GM20000 (cell line): ENCODE measurements at regions not wholly inside any gene's neighbourhood (a gene's known extent, or its start where the extent isn't known, plus 50 kb on each side); places are given as distances from the start of the nearest gene placed in this dataset.

ENCODE experiments used
- DNase-seq: peaks from one replicate; pipeline ENCODE4 v3.0.0; 2012; ENCODE audit warnings: low spot score
- TF ChIP-seq, protein P1 (sequence below): IDR thresholded peaks from 2 replicates; pipeline ENCODE4 v1.5.1; 2012; ENCODE audit warnings: mild to moderate bottlenecking, control low read depth; ENCODE audit errors: extremely low read depth, missing control alignments

DNA sequence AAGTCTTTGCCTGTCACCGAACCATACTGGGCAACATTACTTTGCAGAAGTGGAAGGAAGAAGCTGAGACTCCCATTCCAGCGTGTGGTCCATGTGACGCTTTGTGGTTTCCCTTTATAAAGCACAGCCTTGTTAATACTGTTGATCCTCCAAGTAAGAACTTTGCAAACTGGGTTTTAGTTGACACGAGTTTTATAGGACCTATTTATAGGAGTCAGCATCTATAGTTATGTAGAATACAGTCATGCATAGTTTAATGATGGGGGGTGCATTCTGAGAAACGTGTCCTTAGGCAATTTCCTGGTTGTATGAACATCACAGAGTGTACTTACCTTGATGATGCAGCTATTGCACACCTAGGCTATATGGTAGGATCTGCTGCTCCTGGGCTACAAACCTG lies 1879.4 kb upstream of the TENM3 start:
- DNase-seq, result no peak
- TF ChIP-seq, protein P1, sequence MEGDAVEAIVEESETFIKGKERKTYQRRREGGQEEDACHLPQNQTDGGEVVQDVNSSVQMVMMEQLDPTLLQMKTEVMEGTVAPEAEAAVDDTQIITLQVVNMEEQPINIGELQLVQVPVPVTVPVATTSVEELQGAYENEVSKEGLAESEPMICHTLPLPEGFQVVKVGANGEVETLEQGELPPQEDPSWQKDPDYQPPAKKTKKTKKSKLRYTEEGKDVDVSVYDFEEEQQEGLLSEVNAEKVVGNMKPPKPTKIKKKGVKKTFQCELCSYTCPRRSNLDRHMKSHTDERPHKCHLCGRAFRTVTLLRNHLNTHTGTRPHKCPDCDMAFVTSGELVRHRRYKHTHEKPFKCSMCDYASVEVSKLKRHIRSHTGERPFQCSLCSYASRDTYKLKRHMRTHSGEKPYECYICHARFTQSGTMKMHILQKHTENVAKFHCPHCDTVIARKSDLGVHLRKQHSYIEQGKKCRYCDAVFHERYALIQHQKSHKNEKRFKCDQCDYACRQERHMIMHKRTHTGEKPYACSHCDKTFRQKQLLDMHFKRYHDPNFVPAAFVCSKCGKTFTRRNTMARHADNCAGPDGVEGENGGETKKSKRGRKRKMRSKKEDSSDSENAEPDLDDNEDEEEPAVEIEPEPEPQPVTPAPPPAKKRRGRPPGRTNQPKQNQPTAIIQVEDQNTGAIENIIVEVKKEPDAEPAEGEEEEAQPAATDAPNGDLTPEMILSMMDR, result no peak

DNA sequence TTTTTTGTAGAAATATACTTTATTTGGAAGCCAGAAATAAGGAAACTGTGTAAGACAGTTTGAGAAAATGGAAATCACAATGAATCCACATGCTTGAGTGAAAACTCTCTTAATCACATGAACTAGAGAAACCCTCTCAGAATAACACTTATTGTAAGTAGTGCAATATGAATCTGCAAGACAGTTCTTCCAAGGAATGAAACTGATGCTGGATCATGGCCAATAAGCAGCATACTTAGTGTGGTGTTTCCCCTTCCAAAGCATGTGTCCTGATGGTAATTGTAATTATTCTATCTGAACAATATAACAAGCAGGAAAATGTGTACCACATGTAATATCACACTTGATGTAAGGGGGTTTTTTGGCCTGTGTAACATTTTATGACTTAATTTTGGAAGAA lies 1870.5 kb upstream of the TENM3 start:
- no peak for DNase-seq
- TF ChIP-seq, protein P1, result no peak

DNA sequence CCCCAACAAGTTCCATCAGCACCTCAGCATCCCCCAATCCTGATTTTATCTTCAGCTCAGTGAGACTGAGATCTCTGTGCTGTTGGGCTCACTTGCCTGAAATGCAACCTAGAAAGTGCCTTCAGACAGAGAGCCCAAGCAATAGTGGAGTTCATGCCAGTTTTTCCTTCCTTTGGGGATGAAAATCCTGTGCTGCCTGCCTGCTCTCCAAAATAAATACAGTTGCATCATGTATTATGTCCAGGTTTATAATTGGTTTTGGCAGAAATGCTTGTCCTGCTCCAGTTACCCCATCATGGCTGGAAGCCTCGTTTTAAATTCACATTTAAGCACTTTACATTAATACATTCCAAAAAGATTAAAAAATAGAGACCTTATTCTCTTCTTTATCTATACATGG lies 1865.5 kb upstream of the TENM3 start:
- no peak for DNase-seq
- TF ChIP-seq, protein P1, result no peak

DNA sequence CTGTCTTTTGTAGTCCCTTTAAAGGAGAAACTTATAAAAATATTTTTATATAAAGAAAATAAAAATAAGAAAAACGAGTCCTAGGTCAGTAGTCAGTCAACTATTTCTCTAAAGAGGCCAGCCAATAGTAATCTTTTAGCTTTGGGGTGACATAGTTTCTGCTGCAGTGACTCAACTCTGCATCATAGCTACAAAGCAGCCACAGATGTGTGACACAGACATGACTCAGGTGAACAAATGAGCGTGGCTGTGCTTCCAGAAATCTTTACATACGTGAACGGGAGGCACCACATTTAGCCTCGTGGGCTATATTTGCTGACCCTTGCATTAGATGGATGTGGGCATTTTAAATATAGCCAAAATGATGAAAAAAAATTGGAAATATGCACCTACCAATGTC lies 1862.5 kb upstream of the TENM3 start:
- DNase-seq, result no peak
- TF ChIP-seq, protein P1, result no peak

DNA sequence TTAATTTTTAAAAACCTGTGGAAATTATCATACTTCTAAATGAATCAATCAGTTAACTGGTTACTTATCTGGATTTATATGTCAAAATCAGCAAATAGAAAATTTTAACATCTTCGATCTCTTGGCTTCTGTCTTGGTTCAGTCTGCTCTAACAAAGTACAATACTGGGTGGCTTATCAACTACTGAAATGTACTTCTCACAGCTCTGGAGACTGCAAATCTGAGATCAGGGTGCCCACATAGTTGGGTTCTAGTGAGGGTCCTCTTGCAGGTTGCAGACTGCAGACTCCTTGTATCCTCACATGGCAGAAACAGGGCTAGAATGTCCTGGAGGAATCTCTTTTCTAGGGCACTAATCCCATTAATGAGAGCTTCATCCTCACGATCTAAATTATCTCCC lies 1851.6 kb upstream of the TENM3 start:
- no peak for DNase-seq
- TF ChIP-seq, protein P1, result no peak

DNA sequence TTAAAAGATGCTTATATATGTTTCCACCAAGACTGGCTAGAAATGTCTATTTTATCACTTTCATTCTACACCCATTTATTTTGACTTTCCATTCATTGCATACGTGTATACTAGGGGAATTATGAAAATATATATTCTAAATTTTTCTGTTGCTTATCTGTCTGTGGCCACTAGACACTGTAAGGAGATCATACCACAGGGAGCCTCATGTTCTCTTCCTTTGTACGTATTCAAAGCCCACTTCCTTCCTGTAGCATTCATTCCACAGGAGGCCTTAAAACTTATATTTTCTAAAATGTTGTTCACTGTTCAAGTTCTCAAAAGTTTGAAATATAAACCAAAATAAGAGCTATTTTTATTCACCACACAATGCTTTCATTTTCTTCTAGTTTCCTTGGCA lies 1848.9 kb upstream of the TENM3 start:
- no peak for DNase-seq
- TF ChIP-seq, protein P1, result no peak

DNA sequence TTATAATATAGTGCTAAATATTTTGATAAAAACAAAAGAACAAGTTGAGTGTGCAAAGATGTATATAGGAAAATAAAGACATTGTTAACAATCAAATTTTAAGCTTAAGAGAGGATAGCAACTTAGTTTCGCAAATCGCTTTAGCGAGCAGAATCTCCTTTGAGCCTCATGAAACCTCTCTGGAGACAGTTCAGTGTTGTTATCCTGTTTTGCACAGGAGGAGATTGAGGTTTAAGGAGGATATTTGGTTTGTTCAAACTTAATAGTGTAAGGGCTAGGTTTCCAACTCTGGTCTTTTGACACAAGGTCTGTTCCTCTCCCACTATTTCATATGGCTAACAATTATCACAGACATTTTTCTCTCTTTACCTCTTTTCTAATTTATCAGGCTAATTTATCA lies 1848.5 kb upstream of the TENM3 start:
- DNase-seq, result no peak
- TF ChIP-seq, protein P1, result no peak
